GM23338 (cell line): ENCODE measurements at regions not wholly inside any gene's neighbourhood (a gene's known extent, or its start where the extent isn't known, plus 50 kb on each side); places are given as distances from the start of the nearest gene placed in this dataset.

Experiments
- ATAC-seq: fragments of 200-7000 bp; cut with Tn5 transposase; 3 replicates; pipeline ENCODE4 v1.9.1; 2020
- DNase-seq: peaks from one replicate; pipeline ENCODE4 v3.0.0-alpha.2; 2015; ENCODE audit warnings: low spot score
- H2AFZ ChIP-seq: fragments of 200-600 bp; sonication (generic); 2 replicates; pipeline ENCODE4 v1.8.0; 2016; ENCODE audit warnings: antibody characterized with exemption, mild to moderate bottlenecking, moderate library complexity
- H3F3A ChIP-seq: fragments of 200-600 bp; sonication (generic); replicated peaks from 2 replicates; pipeline ENCODE4 v1.8.0; 2017; ENCODE audit warnings: antibody characterized with exemption, mixed run types, low read depth
- H3K27ac ChIP-seq: fragments of 200-600 bp; sonication (generic); 2 replicates; pipeline ENCODE4 v1.6.1; 2016; ENCODE audit warnings: low read depth
- H3K27me3 ChIP-seq: fragments of 200-600 bp; sonication (generic); 2 replicates; pipeline ENCODE4 v1.8.0; 2016; ENCODE audit warnings: mild to moderate bottlenecking, mixed run types, moderate library complexity; ENCODE audit not compliant: insufficient read depth
- H3K36me3 ChIP-seq: fragments of 200-600 bp; sonication (generic); 2 replicates; pipeline ENCODE4 v1.8.0; 2016; ENCODE audit warnings: mild to moderate bottlenecking; ENCODE audit not compliant: insufficient read depth
- H3K4me1 ChIP-seq: fragments of 200-600 bp; sonication (generic); 2 replicates; pipeline ENCODE4 v1.8.0; 2016; ENCODE audit warnings: mild to moderate bottlenecking, moderate library complexity; ENCODE audit not compliant: insufficient read depth
- H3K4me2 ChIP-seq: fragments of 200-600 bp; sonication (generic); 2 replicates; pipeline ENCODE4 v1.7.1; 2017; ENCODE audit warnings: mixed run types
- H3K4me3 ChIP-seq: fragments of 200-600 bp; sonication (generic); 2 replicates; pipeline ENCODE4 v1.6.1; 2016; ENCODE audit warnings: mixed run types
- H3K79me2 ChIP-seq: fragments of 200-600 bp; sonication (generic); replicated peaks from 2 replicates; pipeline ENCODE4 v1.8.0; 2017; ENCODE audit warnings: mild to moderate bottlenecking; ENCODE audit not compliant: insufficient read depth
- H3K9me2 ChIP-seq: fragments of 200-600 bp; sonication (generic); 2 replicates; pipeline ENCODE4 v1.8.0; 2017; ENCODE audit not compliant: insufficient read depth
- H4K20me1 ChIP-seq: fragments of 200-600 bp; sonication (generic); replicated peaks from 2 replicates; pipeline ENCODE4 v1.8.0; 2017; ENCODE audit warnings: mild to moderate bottlenecking; ENCODE audit not compliant: insufficient read depth
- H3K27ac Mint-ChIP-seq: 2 replicates; pipeline ENCODE4 v1.8.0; 2020; ENCODE audit warnings: inconsistent platforms, mild to moderate bottlenecking, moderate library complexity, mixed read lengths
- H3K27me3 Mint-ChIP-seq: 3 replicates; pipeline ENCODE4 v1.8.0; 2022; ENCODE audit warnings: low read depth, mild to moderate bottlenecking, moderate library complexity, mixed read lengths, inconsistent platforms; ENCODE audit not compliant: insufficient read depth, poor library complexity
- H3K36me3 Mint-ChIP-seq: 3 replicates; pipeline ENCODE4 v1.8.0; 2021; ENCODE audit warnings: low read depth, mild to moderate bottlenecking, inconsistent platforms, moderate library complexity, mixed read lengths
- H3K4me1 Mint-ChIP-seq: 3 replicates; pipeline ENCODE4 v1.8.0; 2020; ENCODE audit warnings: mild to moderate bottlenecking, inconsistent platforms, mixed read lengths
- H3K4me3 Mint-ChIP-seq: 3 replicates; pipeline ENCODE4 v1.8.0; 2021; ENCODE audit warnings: moderate library complexity, mild to moderate bottlenecking, inconsistent platforms, mixed read lengths
- H3K9me3 Mint-ChIP-seq: 3 replicates; pipeline ENCODE4 v1.8.0; 2020; ENCODE audit warnings: moderate library complexity, mild to moderate bottlenecking, inconsistent platforms, mixed read lengths
- CREB1 ChIP-seq: fragments of 250-450 bp; sonication (Bioruptor Pico); IDR thresholded peaks from 2 replicates; pipeline ENCODE4 v1.5.0; 2020; ENCODE audit warnings: low read depth, mild to moderate bottlenecking, moderate library complexity
- EZH2 ChIP-seq: fragments of 200-600 bp; sonication (generic); IDR thresholded peaks from one replicate; pipeline ENCODE4 v1.8.0; 2017; ENCODE audit warnings: antibody characterized with exemption, mild to moderate bottlenecking, low read depth; ENCODE audit not compliant: unreplicated experiment
- EZH2phosphoT487 ChIP-seq: fragments of 200-600 bp; sonication (generic); IDR thresholded peaks from one replicate; pipeline ENCODE4 v1.8.1; 2018; ENCODE audit warnings: antibody characterized with exemption; ENCODE audit not compliant: unreplicated experiment
- JUNB ChIP-seq: IDR thresholded peaks from one replicate; pipeline ENCODE4 v1.6.1; 2016; ENCODE audit warnings: antibody characterized with exemption; ENCODE audit not compliant: unreplicated experiment
- NANOG ChIP-seq: IDR thresholded peaks from 2 replicates; pipeline ENCODE4 v1.6.1; 2016; ENCODE audit warnings: antibody characterized with exemption, borderline replicate concordance
- POLR2AphosphoS5 ChIP-seq: IDR thresholded peaks from 2 replicates; pipeline ENCODE4 v1.6.1; 2016; ENCODE audit warnings: antibody characterized with exemption, low read depth
- STAT1 ChIP-seq: IDR thresholded peaks from one replicate; pipeline ENCODE4 v1.6.1; 2016; ENCODE audit warnings: antibody characterized with exemption; ENCODE audit not compliant: unreplicated experiment
- ZNF114 ChIP-seq: fragments of 250-450 bp; sonication (Bioruptor Pico); IDR thresholded peaks from 2 replicates; pipeline ENCODE4 v1.5.0; 2020; ENCODE audit warnings: mild to moderate bottlenecking, moderate library complexity
- ZNF331 ChIP-seq: fragments of 250-450 bp; sonication (Bioruptor Pico); IDR thresholded peaks from 2 replicates; pipeline ENCODE4 v1.5.0; 2020; ENCODE audit warnings: low read depth, mild to moderate bottlenecking, moderate library complexity
- ZNF462 ChIP-seq: fragments of 250-450 bp; sonication (Bioruptor Pico); IDR thresholded peaks from 2 replicates; pipeline ENCODE4 v1.5.0; 2020; ENCODE audit warnings: mild to moderate bottlenecking, moderate library complexity

- TF ChIP-seq ZNF462 (CRISPR knock-in tag): no peak
- TF ChIP-seq STAT1: no peak
- no peak for TF ChIP-seq JUNB
- TF ChIP-seq EZH2phosphoT487: no peak
Measured at GRCh38 chrX:20522420-20522819, 255.7 kb upstream of the RPS6KA3 start (continued).

- Histone ChIP-seq H3K27me3 (no peaks in the 10 kb centered on the region), H3K36me3 (no peaks in the 10 kb centered on the region), H3F3A (no peaks in the 10 kb centered on the region), H3K27ac (no peak overlapping the region), H3K4me2 (no peak overlapping the region), H3K79me2 (no peaks in the 10 kb centered on the region), H2AFZ (no peak overlapping the region), H3K9me2 (no peaks in the 10 kb centered on the region), H4K20me1 (no peaks in the 10 kb centered on the region), H3K4me1 (no peaks in the 10 kb centered on the region), H3K4me3 (no peak overlapping the region)
- Mint-ChIP-seq H3K27me3 (peaks cover 5% of the 10 kb centered on the region), H3K4me3 (no peak overlapping the region), H3K27ac (no peak overlapping the region), H3K4me1 (peaks cover 4% of the 10 kb centered on the region), H3K9me3 (no peaks in the 10 kb centered on the region), H3K36me3 (no peaks in the 10 kb centered on the region)
- DNase-seq: no peak
- ATAC-seq: no peak
- no peak for TF ChIP-seq STAT1
- no peak for TF ChIP-seq JUNB
- no peak for TF ChIP-seq EZH2
- no peak for TF ChIP-seq ZNF462 (CRISPR knock-in tag)
- no peak for TF ChIP-seq EZH2phosphoT487
- TF ChIP-seq ZNF331 (CRISPR knock-in tag): no peak
- TF ChIP-seq CREB1 (CRISPR knock-in tag): no peak
- TF ChIP-seq POLR2AphosphoS5: no peak
- TF ChIP-seq NANOG: no peak
- TF ChIP-seq ZNF114: no peak
Measured at GRCh38 chrX:20521222-20521621, 254.5 kb upstream of the RPS6KA3 start.
